ENCODE measurements at regions not wholly inside any gene's neighbourhood (a gene's known extent, or its start where the extent isn't known, plus 50 kb on each side); places are given as distances from the start of the nearest gene placed in this dataset.
"Not testable (repeated sequence)": the region's sequence is repeated elsewhere in the genome, so short reads cannot be mapped to it uniquely, and the experiment has no call there.

- DNase-seq (ENCODE audit: low read depth), result no peak
These were observed 302.7 kb downstream of the SFMBT2 start for GRCh38 chr10:7108141-7108540.

- no peak for DNase-seq (ENCODE audit: low read depth)
These were observed 303.5 kb downstream of the SFMBT2 start for GRCh38 chr10:7107285-7107684.

DNA sequence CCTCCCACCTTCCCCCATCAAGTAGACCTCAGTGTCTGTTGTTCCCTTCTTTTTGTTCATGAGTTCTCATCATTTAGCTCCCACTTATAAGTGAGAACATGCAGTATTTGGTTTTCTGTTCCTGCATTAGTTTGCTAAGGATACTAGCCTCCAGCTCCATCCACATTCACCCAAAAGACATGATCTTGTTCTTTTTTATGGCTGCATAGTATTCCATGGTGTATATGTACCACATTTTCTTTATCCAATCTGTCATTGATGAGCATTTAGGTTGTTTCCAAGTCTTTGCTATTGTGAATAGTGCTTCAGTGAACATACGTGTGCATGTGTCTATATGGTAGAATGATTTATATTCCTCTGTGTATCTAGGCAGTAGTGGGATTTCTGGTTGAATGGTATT is 306.5 kb downstream of the SFMBT2 start:
- DNase-seq (ENCODE audit: low read depth), result not testable (repeated sequence)

GRCh38 chr10:7102557-7103349 is 308.1 kb downstream of the SFMBT2 start:
- no peak for DNase-seq (ENCODE audit: low read depth)

- no peak for DNase-seq (ENCODE audit: low read depth)
These were observed 308.8 kb downstream of the SFMBT2 start for GRCh38 chr10:7102084-7102483.

- DNase-seq (ENCODE audit: low read depth), result no peak
These were observed 309.4 kb downstream of the SFMBT2 start for GRCh38 chr10:7101451-7101850.

DNA sequence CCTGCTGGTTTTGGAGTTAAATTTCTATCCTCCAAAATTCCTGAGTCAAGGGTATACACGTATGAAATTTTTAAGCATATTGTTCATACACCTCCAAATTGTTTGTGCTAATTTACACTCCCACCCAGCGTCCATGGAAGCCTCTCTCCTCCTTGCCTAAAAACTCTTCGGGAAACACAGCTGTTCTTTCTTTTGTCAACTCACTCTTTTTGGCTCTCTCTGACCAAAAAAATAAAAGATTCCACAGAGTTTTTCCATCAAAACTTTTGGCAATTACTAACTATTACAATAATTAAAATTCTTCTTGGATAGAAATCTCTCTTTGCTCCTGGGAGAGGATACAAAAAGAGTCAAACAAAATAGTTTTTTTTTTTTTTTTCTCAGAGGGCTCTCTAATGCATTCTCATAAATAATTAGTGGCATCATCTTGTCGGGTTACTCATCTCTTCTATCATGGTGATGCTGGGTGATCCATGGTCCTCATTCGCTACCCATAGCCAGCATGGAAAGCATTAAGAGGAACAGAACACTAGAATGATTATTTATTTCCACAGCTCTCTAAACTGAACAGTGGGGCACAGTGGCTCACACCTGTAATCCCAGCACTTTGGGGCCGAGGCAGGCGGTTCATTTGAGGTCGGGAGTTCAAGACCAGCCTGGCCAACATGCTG is 310.7 kb downstream of the SFMBT2 start:
- DNase-seq (ENCODE audit: low read depth), result no peak

DNA sequence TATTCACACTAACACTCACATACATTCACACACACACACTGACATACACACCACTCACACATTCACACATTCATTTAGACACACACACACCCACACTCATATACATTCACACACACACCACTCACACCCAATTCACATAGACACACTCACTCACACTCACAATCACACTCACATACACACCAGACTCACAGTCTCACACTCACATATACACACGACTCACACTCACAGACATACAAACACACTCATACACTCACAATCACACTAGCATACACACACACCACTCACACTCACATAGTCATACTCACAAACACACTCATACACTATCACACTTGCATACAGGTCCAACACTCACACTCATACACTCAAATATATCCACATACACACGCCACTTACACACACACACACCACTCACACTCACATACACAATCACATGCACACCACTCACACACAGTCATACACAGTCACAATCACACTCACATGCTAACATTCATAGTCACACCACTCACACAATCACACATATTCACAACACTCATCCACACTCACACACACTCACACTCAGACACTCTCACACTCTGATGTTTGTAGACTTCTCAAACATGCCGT is 312.6 kb downstream of the SFMBT2 start:
- no peak for DNase-seq (ENCODE audit: low read depth)

DNA sequence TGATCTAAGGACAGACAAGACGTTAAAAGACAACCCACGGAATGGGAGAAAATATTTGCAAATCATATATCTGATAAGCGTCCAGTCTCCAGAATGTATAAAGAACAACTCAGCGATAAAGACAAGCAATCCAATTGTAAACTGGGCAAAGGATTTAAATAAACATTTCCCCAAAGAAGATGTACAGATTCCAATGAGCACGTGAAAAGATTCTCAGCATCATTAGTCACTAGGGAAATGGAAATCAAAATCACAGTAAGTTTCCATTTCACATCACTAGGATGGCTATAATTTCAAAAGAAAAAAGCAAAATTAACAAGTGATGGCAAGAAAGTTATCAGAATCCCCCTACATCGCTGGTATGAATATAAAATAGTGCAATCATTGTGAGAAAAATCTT is 316.1 kb downstream of the SFMBT2 start:
- no peak for DNase-seq (ENCODE audit: low read depth)

DNA sequence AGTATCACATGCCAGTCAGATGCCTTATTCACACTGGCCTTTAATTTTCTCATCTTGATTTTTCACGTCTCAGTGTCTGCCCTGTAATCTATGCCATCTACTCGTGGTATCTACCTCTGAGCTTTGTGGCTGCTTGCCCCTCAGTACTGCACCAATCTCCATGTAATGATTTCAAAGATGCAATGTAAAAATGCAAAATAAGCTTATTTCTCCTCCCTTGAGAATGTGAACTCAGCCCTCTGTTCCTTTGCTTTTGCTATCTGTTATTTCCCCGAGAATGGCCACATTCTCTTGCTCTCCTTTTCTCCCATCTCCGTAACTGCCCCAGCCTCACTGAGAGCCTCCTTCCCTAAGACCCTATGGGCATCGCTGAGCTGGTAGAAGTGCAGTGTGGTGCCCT is 317.5 kb downstream of the SFMBT2 start:
- DNase-seq (ENCODE audit: low read depth), result no peak

GRCh38 chr10:7092603-7093002 is 318.2 kb downstream of the SFMBT2 start:
- no peak for DNase-seq (ENCODE audit: low read depth)

DNA sequence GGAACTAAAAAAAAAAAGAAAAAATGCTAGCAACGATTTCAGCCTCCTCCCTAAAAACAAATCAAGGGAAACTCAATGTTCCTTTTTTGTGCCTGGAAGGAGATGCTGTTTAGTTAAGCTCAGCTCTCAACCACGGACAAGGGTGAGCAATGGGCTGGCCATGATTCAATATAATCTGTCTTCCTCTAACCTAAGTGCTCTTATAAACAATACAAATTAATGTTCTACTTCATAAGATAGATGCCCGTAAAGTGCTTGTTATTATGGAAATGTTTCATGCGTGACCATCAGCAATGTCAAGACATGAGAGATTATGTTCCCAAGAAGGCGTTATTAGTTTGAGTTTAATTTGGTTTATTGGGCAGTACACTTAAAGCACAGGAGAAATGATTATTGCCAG is 320.3 kb downstream of the SFMBT2 start:
- DNase-seq (ENCODE audit: low read depth), result no peak

DNA sequence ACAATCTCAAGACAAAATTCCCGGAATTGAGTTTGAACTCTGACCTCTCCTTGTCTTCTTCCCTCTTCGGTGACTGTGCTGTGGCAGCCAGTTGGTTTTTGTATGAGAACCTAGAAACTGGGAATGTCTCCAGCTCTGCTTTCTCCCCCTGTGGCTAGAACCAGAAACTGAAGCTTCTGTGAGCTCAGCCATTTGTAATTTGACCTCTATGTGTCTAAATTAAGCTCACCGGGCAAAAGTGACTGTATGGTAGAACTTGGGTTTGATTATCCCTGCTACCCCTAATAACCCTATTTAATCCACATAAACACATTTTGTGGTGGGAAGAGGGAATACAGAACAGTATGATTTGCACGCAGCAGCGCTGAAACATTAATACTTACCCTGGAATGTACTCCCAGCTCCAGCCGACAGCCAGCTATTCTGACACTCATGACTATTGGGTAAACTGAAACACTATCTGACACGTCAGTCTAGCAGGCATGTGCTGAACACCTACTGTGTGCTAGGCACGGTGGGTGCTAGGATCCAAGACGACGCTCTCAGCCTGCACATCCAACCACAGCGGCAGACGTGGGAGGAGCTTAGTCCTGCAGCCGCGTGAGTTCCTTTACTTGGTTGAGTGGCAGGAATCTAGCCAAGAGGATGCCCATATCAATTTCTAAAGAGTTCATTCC is 324.8 kb downstream of the SFMBT2 start:
- DNase-seq (ENCODE audit: low read depth), result no peak

GRCh38 chr10:7085147-7085912 is 325.5 kb downstream of the SFMBT2 start:
- DNase-seq (ENCODE audit: low read depth), result no peak

DNA sequence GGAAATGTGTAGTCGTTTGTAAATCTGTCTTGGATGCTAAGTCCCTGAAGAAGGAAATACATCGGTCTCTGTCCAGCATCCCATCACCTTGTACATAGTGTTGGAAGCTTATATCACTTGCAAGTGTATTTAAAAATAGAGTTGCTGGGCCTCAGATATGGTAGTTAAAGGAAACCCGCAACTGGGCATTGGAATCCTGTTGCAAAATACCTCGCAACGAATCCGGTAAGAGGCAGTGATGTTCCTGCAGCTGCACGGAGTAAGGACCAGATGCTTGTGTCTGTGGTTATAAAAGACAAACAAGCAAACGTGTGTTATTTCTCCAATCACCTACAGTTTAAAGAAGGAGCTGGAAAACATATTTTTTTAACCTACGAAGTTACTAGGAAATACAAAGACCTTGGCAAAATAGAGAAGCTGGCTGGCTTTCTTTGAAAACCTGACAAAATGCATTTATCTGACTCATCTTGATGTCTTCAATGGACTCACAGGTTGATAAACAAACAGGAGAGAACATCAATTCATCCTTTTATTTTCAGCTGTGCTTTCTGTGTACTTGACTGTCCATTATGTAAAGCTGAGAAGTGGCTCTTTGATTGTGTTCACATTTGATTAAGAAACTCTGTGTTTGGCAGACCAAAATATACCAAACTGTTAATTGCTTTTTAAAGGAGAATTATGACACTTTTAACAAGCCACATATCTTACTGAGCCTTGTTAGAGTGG is 326.4 kb downstream of the SFMBT2 start:
- DNase-seq (ENCODE audit: low read depth), result no peak

DNA sequence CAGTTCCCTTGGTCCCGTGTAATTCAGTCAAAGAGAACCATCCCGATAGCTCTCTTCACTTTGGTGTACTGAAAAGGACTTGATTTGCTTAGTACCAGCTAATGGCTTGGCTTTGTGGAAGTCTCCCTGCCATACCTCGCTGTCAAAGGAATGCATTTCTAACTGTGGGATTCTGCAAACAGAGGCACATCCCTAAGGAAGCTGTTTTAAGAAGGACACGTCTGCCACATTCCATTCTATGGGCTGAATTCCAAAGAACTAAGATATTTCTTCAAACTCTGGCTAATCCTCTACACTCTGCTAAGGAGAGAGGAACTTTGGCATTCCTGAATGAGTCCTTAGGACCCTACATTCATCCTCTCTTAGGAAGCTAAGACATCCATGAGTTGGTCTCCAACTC is 327.9 kb downstream of the SFMBT2 start:
- no peak for DNase-seq (ENCODE audit: low read depth)

- no peak for DNase-seq (ENCODE audit: low read depth)
These were observed 333.0 kb downstream of the SFMBT2 start for GRCh38 chr10:7077880-7078279.

- DNase-seq (ENCODE audit: low read depth), result no peak
These were observed 335.0 kb downstream of the SFMBT2 start for GRCh38 chr10:7075851-7076250.

DNA sequence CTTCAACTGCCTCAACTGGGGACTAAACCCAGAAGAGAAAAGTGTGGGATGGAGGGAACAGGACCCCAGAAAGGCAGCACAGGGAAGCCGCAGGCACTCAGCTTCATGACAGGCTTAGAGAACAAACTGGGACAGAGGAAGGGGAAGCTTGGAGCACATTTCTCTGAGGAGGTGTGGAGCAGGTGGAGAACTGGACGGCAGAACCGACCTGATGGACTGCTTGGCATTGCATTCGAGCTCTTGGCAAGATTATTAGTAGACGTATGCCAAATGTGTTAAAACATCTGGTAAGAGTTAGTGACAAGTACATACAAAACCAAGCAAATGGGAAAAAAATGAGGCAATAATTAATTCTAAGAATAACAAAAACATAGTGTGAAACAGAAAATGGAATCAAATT is 335.7 kb downstream of the SFMBT2 start:
- no peak for DNase-seq (ENCODE audit: low read depth)

GRCh38 chr10:7071421-7071820 is 339.4 kb downstream of the SFMBT2 start:
- no peak for DNase-seq (ENCODE audit: low read depth)

DNA sequence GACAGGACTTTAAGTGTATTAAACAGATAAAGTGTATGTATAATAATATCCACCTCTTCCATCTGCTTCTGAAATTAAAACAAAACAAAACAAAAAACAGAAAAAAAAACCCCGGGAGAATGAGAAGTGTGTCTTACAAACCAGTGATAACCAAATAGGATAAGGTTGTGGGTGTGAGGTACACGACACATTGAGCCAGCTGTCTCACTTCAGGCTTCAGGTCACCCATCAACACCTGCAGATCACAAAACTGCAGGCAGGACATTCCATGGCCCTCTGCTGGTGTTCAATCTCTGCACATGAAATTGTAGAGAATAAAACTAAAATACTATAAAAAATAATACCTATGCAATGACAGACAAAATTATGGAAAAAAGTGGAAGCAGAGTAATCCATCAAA is 339.9 kb downstream of the SFMBT2 start:
- DNase-seq (ENCODE audit: low read depth), result no peak
